ENCODE measurements at regions not wholly inside any gene's neighbourhood (a gene's known extent, or its start where the extent isn't known, plus 50 kb on each side); places are given as distances from the start of the nearest gene placed in this dataset.
"Not testable (repeated sequence)": the region's sequence is repeated elsewhere in the genome, so short reads cannot be mapped to it uniquely, and the experiment has no call there.

GRCh38 chr3:162640208-162640607 lies 1143.6 kb downstream of the OTOL1 start:
- H3K27ac Mint-ChIP-seq; H3K4me1 Mint-ChIP-seq (ENCODE audit: low read depth); H3K4me3 Mint-ChIP-seq; H3K36me3 Mint-ChIP-seq (ENCODE audit: low read depth); CTCF ChIA-PET; H3K9me3 Mint-ChIP-seq; H3K27me3 Mint-ChIP-seq (ENCODE audit: low read depth); DNase-seq; intact Hi-C loops (cut with micrococcal nuclease): not testable (repeated sequence)

- H3K4me3 Mint-ChIP-seq: no peak overlapping the region
- H3K36me3 Mint-ChIP-seq (ENCODE audit: low read depth): no peaks in the 10 kb centered on the region
- CTCF ChIA-PET: no interaction called here
- peaks cover 6% of the 10 kb centered on the region for H3K9me3 Mint-ChIP-seq
- H3K27ac Mint-ChIP-seq: no peak overlapping the region
- intact Hi-C loops (cut with micrococcal nuclease): no loop called here
- no peaks in the 10 kb centered on the region for H3K27me3 Mint-ChIP-seq (ENCODE audit: low read depth)
- no peak for DNase-seq
- no peaks in the 10 kb centered on the region for H3K4me1 Mint-ChIP-seq (ENCODE audit: low read depth)
These were observed 1144.7 kb downstream of the OTOL1 start for GRCh38 chr3:162641317-162641716.

GRCh38 chr3:162641907-162642306 lies 1145.3 kb downstream of the OTOL1 start:
- H3K9me3 Mint-ChIP-seq: peaks cover 7% of the 10 kb centered on the region
- no peaks in the 10 kb centered on the region for H3K27me3 Mint-ChIP-seq (ENCODE audit: low read depth)
- H3K4me3 Mint-ChIP-seq: no peak overlapping the region
- intact Hi-C loops (cut with micrococcal nuclease): no loop called here
- no peaks in the 10 kb centered on the region for H3K36me3 Mint-ChIP-seq (ENCODE audit: low read depth)
- no peak overlapping the region for H3K27ac Mint-ChIP-seq
- no peak for DNase-seq
- CTCF ChIA-PET: no interaction called here
- H3K4me1 Mint-ChIP-seq (ENCODE audit: low read depth): no peaks in the 10 kb centered on the region

GRCh38 chr3:162643245-162643644 lies 1146.6 kb downstream of the OTOL1 start:
- no peaks in the 10 kb centered on the region for H3K4me1 Mint-ChIP-seq (ENCODE audit: low read depth)
- intact Hi-C loops (cut with micrococcal nuclease): no loop called here
- H3K4me3 Mint-ChIP-seq: no peak overlapping the region

GRCh38 chr3:162647321-162647720 lies 1150.7 kb downstream of the OTOL1 start:
- H3K4me1 Mint-ChIP-seq (ENCODE audit: low read depth): no peaks in the 10 kb centered on the region
- DNase-seq: no peak
- intact Hi-C loops (cut with micrococcal nuclease): no loop called here
- CTCF ChIA-PET: no interaction called here
- H3K27me3 Mint-ChIP-seq (ENCODE audit: low read depth): no peaks in the 10 kb centered on the region
- H3K9me3 Mint-ChIP-seq: peaks cover 16% of the 10 kb centered on the region
- no peak overlapping the region for H3K27ac Mint-ChIP-seq
- no peaks in the 10 kb centered on the region for H3K36me3 Mint-ChIP-seq (ENCODE audit: low read depth)
- H3K4me3 Mint-ChIP-seq: no peak overlapping the region

More at GRCh38 chr3:162643245-162643644, 1146.6 kb downstream of the OTOL1 start:
- H3K27ac Mint-ChIP-seq: no peak overlapping the region
- no peaks in the 10 kb centered on the region for H3K36me3 Mint-ChIP-seq (ENCODE audit: low read depth)
- peaks cover 13% of the 10 kb centered on the region for H3K9me3 Mint-ChIP-seq
- no peak for DNase-seq
- CTCF ChIA-PET: no interaction called here
- no peaks in the 10 kb centered on the region for H3K27me3 Mint-ChIP-seq (ENCODE audit: low read depth)

- intact Hi-C loops (cut with micrococcal nuclease): no loop called here
- H3K4me1 Mint-ChIP-seq (ENCODE audit: low read depth): no peaks in the 10 kb centered on the region
- H3K27ac Mint-ChIP-seq: no peak overlapping the region
- no peak overlapping the region for H3K4me3 Mint-ChIP-seq
- peaks cover 8% of the 10 kb centered on the region for H3K9me3 Mint-ChIP-seq
- H3K27me3 Mint-ChIP-seq (ENCODE audit: low read depth): no peaks in the 10 kb centered on the region
- CTCF ChIA-PET: no interaction called here
- H3K36me3 Mint-ChIP-seq (ENCODE audit: low read depth): no peaks in the 10 kb centered on the region
- DNase-seq: no peak
These were observed 1161.4 kb downstream of the OTOL1 start for GRCh38 chr3:162658003-162658402.

GRCh38 chr3:162665684-162666391 lies 1169.2 kb downstream of the OTOL1 start:
- Mint-ChIP-seq H3K27me3 (ENCODE audit: low read depth) (no peaks in the 10 kb centered on the region), H3K4me1 (ENCODE audit: low read depth) (no peaks in the 10 kb centered on the region), H3K4me3 (no peak overlapping the region), H3K36me3 (ENCODE audit: low read depth) (no peaks in the 10 kb centered on the region), H3K9me3 (peaks cover 10% of the 10 kb centered on the region), H3K27ac (no peak overlapping the region)
- intact Hi-C loops (cut with micrococcal nuclease): no loop called here
- no peak for DNase-seq
- CTCF ChIA-PET: no interaction called here

- Mint-ChIP-seq H3K36me3 (ENCODE audit: low read depth) (no peaks in the 10 kb centered on the region), H3K27me3 (ENCODE audit: low read depth) (no peaks in the 10 kb centered on the region), H3K4me3 (no peak overlapping the region), H3K27ac (no peak overlapping the region), H3K4me1 (ENCODE audit: low read depth) (no peaks in the 10 kb centered on the region), H3K9me3 (peaks cover 10% of the 10 kb centered on the region)
- CTCF ChIA-PET: no interaction called here
- intact Hi-C loops (cut with micrococcal nuclease): no loop called here
- DNase-seq: no peak
These were observed 1170.2 kb downstream of the OTOL1 start for GRCh38 chr3:162666835-162667234.

GRCh38 chr3:162670181-162670580 lies 1173.6 kb downstream of the OTOL1 start:
- intact Hi-C loops (cut with micrococcal nuclease): no loop called here
- CTCF ChIA-PET: no interaction called here
- H3K4me3 Mint-ChIP-seq: no peak overlapping the region
- no peak for DNase-seq
- no peaks in the 10 kb centered on the region for H3K36me3 Mint-ChIP-seq (ENCODE audit: low read depth)
- H3K27ac Mint-ChIP-seq: no peak overlapping the region
- no peaks in the 10 kb centered on the region for H3K4me1 Mint-ChIP-seq (ENCODE audit: low read depth)
- no peaks in the 10 kb centered on the region for H3K27me3 Mint-ChIP-seq (ENCODE audit: low read depth)
- H3K9me3 Mint-ChIP-seq: peaks cover 6% of the 10 kb centered on the region

- Mint-ChIP-seq H3K4me3 (no peak overlapping the region), H3K27ac (no peak overlapping the region), H3K4me1 (ENCODE audit: low read depth) (no peaks in the 10 kb centered on the region), H3K9me3 (no peaks in the 10 kb centered on the region), H3K27me3 (ENCODE audit: low read depth) (no peaks in the 10 kb centered on the region), H3K36me3 (ENCODE audit: low read depth) (no peaks in the 10 kb centered on the region)
- CTCF ChIA-PET: interaction anchor here (0.6 kb wide), 1 partner anchor 10 kb away, joined by 3 read pairs; no protein-coding TSS in a partner anchor
- intact Hi-C loops (cut with micrococcal nuclease): no loop called here
- no peak for DNase-seq
These were observed 1180.9 kb downstream of the OTOL1 start for GRCh38 chr3:162677475-162677874.

GRCh38 chr3:162678941-162679340 lies 1182.3 kb downstream of the OTOL1 start:
- H3K27ac Mint-ChIP-seq: no peak overlapping the region
- no peaks in the 10 kb centered on the region for H3K4me1 Mint-ChIP-seq (ENCODE audit: low read depth)
- H3K9me3 Mint-ChIP-seq: no peaks in the 10 kb centered on the region
- DNase-seq: no peak
- no peaks in the 10 kb centered on the region for H3K36me3 Mint-ChIP-seq (ENCODE audit: low read depth)
- intact Hi-C loops (cut with micrococcal nuclease): no loop called here
- no peaks in the 10 kb centered on the region for H3K27me3 Mint-ChIP-seq (ENCODE audit: low read depth)
- CTCF ChIA-PET: no interaction called here
- no peak overlapping the region for H3K4me3 Mint-ChIP-seq

- peaks cover 8% of the 10 kb centered on the region for H3K9me3 Mint-ChIP-seq
- no peak overlapping the region for H3K4me3 Mint-ChIP-seq
- no peaks in the 10 kb centered on the region for H3K4me1 Mint-ChIP-seq (ENCODE audit: low read depth)
- no peaks in the 10 kb centered on the region for H3K27me3 Mint-ChIP-seq (ENCODE audit: low read depth)
- CTCF ChIA-PET: no interaction called here
- H3K27ac Mint-ChIP-seq: no peak overlapping the region
- intact Hi-C loops (cut with micrococcal nuclease): no loop called here
- H3K36me3 Mint-ChIP-seq (ENCODE audit: low read depth): no peaks in the 10 kb centered on the region
- DNase-seq: no peak
These were observed 1187.7 kb downstream of the OTOL1 start for GRCh38 chr3:162684260-162684659.

- Mint-ChIP-seq H3K4me3 (no peak overlapping the region), H3K4me1 (ENCODE audit: low read depth) (no peaks in the 10 kb centered on the region), H3K36me3 (ENCODE audit: low read depth) (no peaks in the 10 kb centered on the region), H3K9me3 (peaks cover 4% of the 10 kb centered on the region), H3K27ac (no peak overlapping the region), H3K27me3 (ENCODE audit: low read depth) (no peaks in the 10 kb centered on the region)
- no peak for DNase-seq
- intact Hi-C loops (cut with micrococcal nuclease): no loop called here
- CTCF ChIA-PET: no interaction called here
These were observed 1202.7 kb downstream of the OTOL1 start for GRCh38 chr3:162699291-162699690.
